H9 (cell line): ENCODE measurements at regions not wholly inside any gene's neighbourhood (a gene's known extent, or its start where the extent isn't known, plus 50 kb on each side); places are given as distances from the start of the nearest gene placed in this dataset.

ENCODE experiments used
- DNase-seq: peaks from one replicate; pipeline ENCODE4 v3.0.0-alpha.2; 2017
- H2AFZ ChIP-seq: one replicate; pipeline ENCODE4 v1.6.1; 2013; ENCODE audit warnings: mild to moderate bottlenecking, low read length, control low read depth, moderate library complexity
- H2AK5ac ChIP-seq: 2 replicates; pipeline ENCODE4 v1.6.1; 2013; ENCODE audit warnings: low read length, control low read depth, mixed read lengths; ENCODE audit not compliant: insufficient read length
- H2BK120ac ChIP-seq: one replicate; pipeline ENCODE4 v1.6.1; 2013; ENCODE audit warnings: low read depth, mild to moderate bottlenecking, low read length, control low read depth, inconsistent platforms; ENCODE audit not compliant: poor library complexity, severe bottlenecking
- H2BK12ac ChIP-seq: 2 replicates; pipeline ENCODE4 v1.6.1; 2013; ENCODE audit warnings: low read length, control low read depth, mixed read lengths, low read depth; ENCODE audit not compliant: insufficient read length
- H2BK15ac ChIP-seq: 2 replicates; pipeline ENCODE4 v1.6.1; 2013; ENCODE audit warnings: low read depth, low read length, control low read depth
- H2BK20ac ChIP-seq: one replicate; pipeline ENCODE4 v1.6.1; 2013; ENCODE audit warnings: low read depth, mild to moderate bottlenecking, low read length, control low read depth, inconsistent platforms; ENCODE audit not compliant: poor library complexity, severe bottlenecking
- H2BK5ac ChIP-seq: 2 replicates; pipeline ENCODE4 v1.6.1; 2013; ENCODE audit warnings: low read length, control low read depth, mixed read lengths; ENCODE audit not compliant: insufficient read length
- H3K14ac ChIP-seq: 2 replicates; pipeline ENCODE4 v1.6.1; 2013; ENCODE audit warnings: low read length, control low read depth; ENCODE audit not compliant: insufficient read depth
- H3K18ac ChIP-seq: 2 replicates; pipeline ENCODE4 v1.6.1; 2013; ENCODE audit warnings: low read depth, mild to moderate bottlenecking, mixed read lengths, low read length, control low read depth; ENCODE audit not compliant: insufficient read length
- H3K23ac ChIP-seq: 2 replicates; pipeline ENCODE4 v1.6.1; 2013; ENCODE audit warnings: low read length, control low read depth, mixed read lengths, low read depth; ENCODE audit not compliant: insufficient read length
- H3K23me2 ChIP-seq: 2 replicates; pipeline ENCODE4 v1.6.1; 2013; ENCODE audit warnings: low read depth, mild to moderate bottlenecking, mixed read lengths, low read length, control low read depth; ENCODE audit not compliant: insufficient read length, poor library complexity, severe bottlenecking
- H3K27ac ChIP-seq: 2 replicates; pipeline ENCODE4 v1.5.1; 2013; ENCODE audit warnings: low read length, control low read depth, mixed read lengths, low read depth; ENCODE audit not compliant: insufficient read length
- H3K27me3 ChIP-seq: 2 replicates; pipeline ENCODE4 v1.6.1; 2013; ENCODE audit warnings: low read length, control low read depth, inconsistent platforms; ENCODE audit not compliant: insufficient read depth
- H3K4ac ChIP-seq: 2 replicates; pipeline ENCODE4 v1.6.1; 2013; ENCODE audit warnings: low read depth, mild to moderate bottlenecking, control low read depth, inconsistent platforms, low read length, moderate library complexity
- H3K4me1 ChIP-seq: 2 replicates; pipeline ENCODE4 v1.6.1; 2013; ENCODE audit warnings: low read length, control low read depth, inconsistent platforms; ENCODE audit not compliant: insufficient read depth
- H3K4me2 ChIP-seq: 2 replicates; pipeline ENCODE4 v1.6.1; 2013; ENCODE audit warnings: low read length, control low read depth, mixed read lengths; ENCODE audit not compliant: insufficient read length, insufficient read depth
- H3K56ac ChIP-seq: 2 replicates; pipeline ENCODE4 v1.6.1; 2013; ENCODE audit warnings: low read depth, mild to moderate bottlenecking, mixed read lengths, low read length, control low read depth; ENCODE audit not compliant: insufficient read length
- H3K79me1 ChIP-seq: 2 replicates; pipeline ENCODE4 v1.6.1; 2013; ENCODE audit warnings: low read depth, mild to moderate bottlenecking, moderate library complexity, low read length, control low read depth, inconsistent platforms; ENCODE audit not compliant: insufficient read depth, poor library complexity, severe bottlenecking
- H3K79me2 ChIP-seq: 2 replicates; pipeline ENCODE4 v1.6.1; 2013; ENCODE audit warnings: low read length, control low read depth, inconsistent platforms; ENCODE audit not compliant: insufficient read depth
- H3K9ac ChIP-seq: 2 replicates; pipeline ENCODE4 v1.6.1; 2013; ENCODE audit warnings: low read length, control low read depth, mixed read lengths; ENCODE audit not compliant: insufficient read length; ENCODE audit errors: extremely low read depth
- H3K9me3 ChIP-seq: one replicate; pipeline ENCODE4 v1.6.1; 2013; ENCODE audit warnings: low read depth, low read length, inconsistent platforms; ENCODE audit not compliant: control insufficient read depth
- H3T11ph ChIP-seq: one replicate; pipeline ENCODE4 v1.6.1; 2013; ENCODE audit warnings: mild to moderate bottlenecking, low read length, control low read depth, inconsistent platforms
- H4K20me1 ChIP-seq: one replicate; pipeline ENCODE4 v1.6.1; 2013; ENCODE audit not compliant: control insufficient read depth, insufficient read length, insufficient read depth
- H4K5ac ChIP-seq: 2 replicates; pipeline ENCODE4 v1.6.1; 2013; ENCODE audit warnings: low read depth, mild to moderate bottlenecking, mixed read lengths, low read length, control low read depth; ENCODE audit not compliant: insufficient read length
- H4K8ac ChIP-seq: replicated peaks from 2 replicates; pipeline ENCODE4 v1.6.1; 2013; ENCODE audit warnings: low read length, control low read depth, mixed read lengths, low read depth; ENCODE audit not compliant: insufficient read length
- H4K91ac ChIP-seq: 2 replicates; pipeline ENCODE4 v1.6.1; 2013; ENCODE audit warnings: low read depth, mild to moderate bottlenecking, moderate library complexity, mixed read lengths, low read length, control low read depth; ENCODE audit not compliant: insufficient read length
- H3K27ac Mint-ChIP-seq, 3 experiments: 2 replicates in 2 of 3; 3 replicates in 1 of 3; pipeline ENCODE4 v1.8.0; 2020 to 2021; ENCODE audit warnings: mixed read lengths in 3 of 3, mild to moderate bottlenecking in 1 of 3, moderate library complexity in 1 of 3
- H3K27me3 Mint-ChIP-seq: 2 replicates; pipeline ENCODE4 v1.8.0; 2021; ENCODE audit warnings: low read depth, mild to moderate bottlenecking, moderate library complexity, mixed read lengths
- H3K36me3 Mint-ChIP-seq, 3 experiments: 2 replicates in 2 of 3; 3 replicates in 1 of 3; pipeline ENCODE4 v1.8.0; 2020 to 2021; ENCODE audit warnings: low read depth in 3 of 3, mixed read lengths in 3 of 3; ENCODE audit not compliant: insufficient read depth in 1 of 3
- H3K4me1 Mint-ChIP-seq, 2 experiments: 2 replicates each; pipeline ENCODE4 v1.8.0; 2020; ENCODE audit warnings: mixed read lengths in 2 of 2
- H3K4me3 Mint-ChIP-seq, 2 experiments: 2 replicates in 1 of 2; 3 replicates in 1 of 2; pipeline ENCODE4 v1.8.0; 2020 to 2021; ENCODE audit warnings: mild to moderate bottlenecking in 2 of 2, mixed read lengths in 2 of 2, moderate library complexity in 1 of 2
- H3K9me3 Mint-ChIP-seq, 2 experiments: 2 replicates in 1 of 2; 3 replicates in 1 of 2; pipeline ENCODE4 v1.8.0; 2020; ENCODE audit warnings: mild to moderate bottlenecking in 2 of 2, mixed read lengths in 2 of 2, moderate library complexity in 1 of 2
- TF ChIP-seq, protein P1 (sequence below): fragments of 200-600 bp; sonication (generic); conservative IDR thresholded peaks from 3 replicates; pipeline ENCODE4 v1.8.0; 2021; ENCODE audit warnings: antibody characterized with exemption, mild to moderate bottlenecking

DNA sequence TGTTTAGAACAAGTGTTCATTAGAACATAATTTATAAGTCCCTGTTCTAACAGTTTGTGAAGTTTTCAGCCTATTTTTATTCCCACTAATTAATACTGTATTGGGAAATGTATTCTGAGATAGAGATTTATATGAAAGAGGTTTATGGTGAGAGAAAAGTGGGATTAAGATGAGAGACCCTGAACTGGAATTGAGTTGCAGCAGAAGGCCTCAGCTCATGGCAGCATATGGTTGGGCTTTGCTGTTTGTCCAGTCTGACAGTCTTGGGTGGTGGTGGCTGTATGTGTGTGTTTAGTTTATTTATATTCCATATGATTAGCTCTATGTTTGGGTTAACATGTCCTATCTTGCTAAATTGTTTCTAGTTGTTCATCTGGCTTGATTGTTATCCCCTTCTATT is 575.1 kb downstream of the SLITRK5 start:
- Histone ChIP-seq H4K8ac (no peak overlapping the region), H4K5ac (no peak overlapping the region), H2BK12ac (no peak overlapping the region), H3K18ac (no peak overlapping the region), H3K9me3 (no peaks in the 10 kb centered on the region), H3K4ac (no peak overlapping the region), H3K79me2 (no peaks in the 10 kb centered on the region), H2BK5ac (no peak overlapping the region), H3T11ph (no peak overlapping the region), H3K9ac (no peak overlapping the region), H3K56ac (no peak overlapping the region), H3K27ac (no peak overlapping the region), H3K23me2 (no peaks in the 10 kb centered on the region), H2BK20ac (no peak overlapping the region), H4K20me1 (no peaks in the 10 kb centered on the region), H3K4me1 (no peaks in the 10 kb centered on the region; the same call in 1 of the 2 replicates), H2AFZ (no peak overlapping the region), H3K23ac (no peak overlapping the region), H3K14ac (no peak overlapping the region), H3K79me1 (no peaks in the 10 kb centered on the region), H2BK120ac (no peak overlapping the region), H2AK5ac (no peak overlapping the region), H2BK15ac (no peak overlapping the region), H3K4me2 (no peak overlapping the region), H3K27me3 (no peaks in the 10 kb centered on the region), H4K91ac (no peak overlapping the region)
- H3K27me3 Mint-ChIP-seq, result no peaks in the 10 kb centered on the region
- H3K9me3 Mint-ChIP-seq, result no peaks in the 10 kb centered on the region
- no peak for DNase-seq
- peaks cover 7 to 16% of the 10 kb centered on the region in 2 experiments for H3K4me1 Mint-ChIP-seq
- H3K4me3 Mint-ChIP-seq, result no peak overlapping the region
- TF ChIP-seq, protein P1, sequence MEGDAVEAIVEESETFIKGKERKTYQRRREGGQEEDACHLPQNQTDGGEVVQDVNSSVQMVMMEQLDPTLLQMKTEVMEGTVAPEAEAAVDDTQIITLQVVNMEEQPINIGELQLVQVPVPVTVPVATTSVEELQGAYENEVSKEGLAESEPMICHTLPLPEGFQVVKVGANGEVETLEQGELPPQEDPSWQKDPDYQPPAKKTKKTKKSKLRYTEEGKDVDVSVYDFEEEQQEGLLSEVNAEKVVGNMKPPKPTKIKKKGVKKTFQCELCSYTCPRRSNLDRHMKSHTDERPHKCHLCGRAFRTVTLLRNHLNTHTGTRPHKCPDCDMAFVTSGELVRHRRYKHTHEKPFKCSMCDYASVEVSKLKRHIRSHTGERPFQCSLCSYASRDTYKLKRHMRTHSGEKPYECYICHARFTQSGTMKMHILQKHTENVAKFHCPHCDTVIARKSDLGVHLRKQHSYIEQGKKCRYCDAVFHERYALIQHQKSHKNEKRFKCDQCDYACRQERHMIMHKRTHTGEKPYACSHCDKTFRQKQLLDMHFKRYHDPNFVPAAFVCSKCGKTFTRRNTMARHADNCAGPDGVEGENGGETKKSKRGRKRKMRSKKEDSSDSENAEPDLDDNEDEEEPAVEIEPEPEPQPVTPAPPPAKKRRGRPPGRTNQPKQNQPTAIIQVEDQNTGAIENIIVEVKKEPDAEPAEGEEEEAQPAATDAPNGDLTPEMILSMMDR, result no peak
- no peak overlapping the region for H3K27ac Mint-ChIP-seq
- no peaks in the 10 kb centered on the region for H3K36me3 Mint-ChIP-seq
